ENCODE measurements at regions not wholly inside any gene's neighbourhood (a gene's known extent, or its start where the extent isn't known, plus 50 kb on each side); places are given as distances from the start of the nearest gene placed in this dataset.
"Not testable (repeated sequence)": the region's sequence is repeated elsewhere in the genome, so short reads cannot be mapped to it uniquely, and the experiment has no call there.

GRCh38 chr5:36778336-36778735 is 98.2 kb upstream of the NIPBL start:
- Histone ChIP-seq H3K9me3 (ENCODE audit: control insufficient read depth in 3 of 3, low read length in 3 of 3) (peaks cover 0 to 3% (median 0%) of the 10 kb centered on the region in 3 donors), H3K36me3 (ENCODE audit: control insufficient read depth in 3 of 3, insufficient read depth in 3 of 3, low read length in 3 of 3) (no peaks in the 10 kb centered on the region), H3K27me3 (ENCODE audit: control insufficient read depth in 3 of 3, insufficient read depth in 3 of 3, low read length in 3 of 3) (no peaks in the 10 kb centered on the region)

DNA sequence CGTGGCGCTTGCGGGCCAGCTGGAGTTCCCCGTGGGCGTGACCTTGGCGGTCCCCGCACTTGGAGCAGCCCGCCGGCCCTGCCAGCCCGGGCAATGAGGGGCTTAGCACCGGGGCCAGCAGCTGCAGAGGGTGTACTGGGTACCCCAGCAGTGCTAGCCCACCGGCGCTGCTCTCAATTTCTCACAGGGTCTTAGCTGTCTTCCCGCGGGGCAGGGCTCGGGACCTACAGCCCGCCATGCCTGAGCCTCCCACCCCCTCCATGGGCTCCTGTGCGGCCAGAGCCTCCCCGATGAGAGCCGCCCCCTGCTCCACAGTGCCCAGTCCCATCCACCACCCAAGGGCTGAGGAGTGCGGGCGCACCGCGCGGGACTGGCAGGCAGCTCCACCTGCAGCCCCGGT is 94.0 kb upstream of the NIPBL start:
- not testable (repeated sequence) for H3K4me3 ChIP-seq (ENCODE audit: low read length in 3 of 3); H3K36me3 ChIP-seq (ENCODE audit: control insufficient read depth in 3 of 3, insufficient read depth in 3 of 3, low read length in 3 of 3); H3K9ac ChIP-seq (ENCODE audit: low read depth in 1 of 3, low read length in 3 of 3); H3K4me1 ChIP-seq (ENCODE audit: control insufficient read depth in 3 of 3, insufficient read depth in 3 of 3, low read length in 3 of 3); H3K9me3 ChIP-seq (ENCODE audit: control insufficient read depth in 3 of 3, low read length in 3 of 3); H3K27ac ChIP-seq (ENCODE audit: low read depth, low read length); H3K27me3 ChIP-seq (ENCODE audit: control insufficient read depth in 3 of 3, insufficient read depth in 3 of 3, low read length in 3 of 3)

More at GRCh38 chr5:36778336-36778735, 98.2 kb upstream of the NIPBL start:
- no peak overlapping the region for H3K27ac ChIP-seq (ENCODE audit: low read depth, low read length)
- peaks cover 0 to 3% (median 0%) of the 10 kb centered on the region in 3 donors for H3K4me1 ChIP-seq (ENCODE audit: control insufficient read depth in 3 of 3, insufficient read depth in 3 of 3, low read length in 3 of 3)
- H3K4me3 ChIP-seq (ENCODE audit: low read length in 3 of 3) = no peak overlapping the region
- no peak overlapping the region for H3K9ac ChIP-seq (ENCODE audit: low read depth in 1 of 3, low read length in 3 of 3)

GRCh38 chr5:36786448-36787012 is 90.0 kb upstream of the NIPBL start:
- no peak overlapping the region for H3K27ac ChIP-seq (ENCODE audit: low read depth, low read length)
- H3K9me3 ChIP-seq (ENCODE audit: control insufficient read depth in 3 of 3, low read length in 3 of 3) = no peaks in the 10 kb centered on the region
- no peaks in the 10 kb centered on the region for H3K27me3 ChIP-seq (ENCODE audit: control insufficient read depth in 3 of 3, insufficient read depth in 3 of 3, low read length in 3 of 3)
- H3K4me3 ChIP-seq (ENCODE audit: low read length in 3 of 3) = no peak overlapping the region
- H3K9ac ChIP-seq (ENCODE audit: low read depth in 1 of 3, low read length in 3 of 3) = no peak overlapping the region
- H3K4me1 ChIP-seq (ENCODE audit: control insufficient read depth in 3 of 3, insufficient read depth in 3 of 3, low read length in 3 of 3) = no peaks in the 10 kb centered on the region
- no peaks in the 10 kb centered on the region for H3K36me3 ChIP-seq (ENCODE audit: control insufficient read depth in 3 of 3, insufficient read depth in 3 of 3, low read length in 3 of 3)

- Histone ChIP-seq H3K36me3 (ENCODE audit: control insufficient read depth in 3 of 3, insufficient read depth in 3 of 3, low read length in 3 of 3) (no peaks in the 10 kb centered on the region), H3K4me1 (ENCODE audit: control insufficient read depth in 3 of 3, insufficient read depth in 3 of 3, low read length in 3 of 3) (peaks cover 0 to 2% (median 1%) of the 10 kb centered on the region in 3 donors), H3K9ac (ENCODE audit: low read depth in 1 of 3, low read length in 3 of 3) (no peak overlapping the region), H3K9me3 (ENCODE audit: control insufficient read depth in 3 of 3, low read length in 3 of 3) (no peaks in the 10 kb centered on the region), H3K4me3 (ENCODE audit: low read length in 3 of 3) (no peak overlapping the region), H3K27ac (ENCODE audit: low read depth, low read length) (no peak overlapping the region), H3K27me3 (ENCODE audit: control insufficient read depth in 3 of 3, insufficient read depth in 3 of 3, low read length in 3 of 3) (no peaks in the 10 kb centered on the region)
These were observed 89.0 kb upstream of the NIPBL start for GRCh38 chr5:36787365-36788093.

GRCh38 chr5:36790847-36791246 is 85.7 kb upstream of the NIPBL start:
- no peaks in the 10 kb centered on the region for H3K36me3 ChIP-seq (ENCODE audit: control insufficient read depth in 3 of 3, insufficient read depth in 3 of 3, low read length in 3 of 3)
- no peak overlapping the region for H3K9ac ChIP-seq (ENCODE audit: low read depth in 1 of 3, low read length in 3 of 3)
- H3K4me1 ChIP-seq (ENCODE audit: control insufficient read depth in 3 of 3, insufficient read depth in 3 of 3, low read length in 3 of 3) = peaks cover 0 to 5% (median 3%) of the 10 kb centered on the region in 3 donors
- no peaks in the 10 kb centered on the region for H3K9me3 ChIP-seq (ENCODE audit: control insufficient read depth in 3 of 3, low read length in 3 of 3)
- no peaks in the 10 kb centered on the region for H3K27me3 ChIP-seq (ENCODE audit: control insufficient read depth in 3 of 3, insufficient read depth in 3 of 3, low read length in 3 of 3)
- no peak overlapping the region for H3K27ac ChIP-seq (ENCODE audit: low read depth, low read length)
- no peak overlapping the region for H3K4me3 ChIP-seq (ENCODE audit: low read length in 3 of 3)

GRCh38 chr5:36792560-36793180 is 83.9 kb upstream of the NIPBL start:
- Histone ChIP-seq H3K27ac (ENCODE audit: low read depth, low read length) (no peak overlapping the region), H3K9me3 (ENCODE audit: control insufficient read depth in 3 of 3, low read length in 3 of 3) (no peaks in the 10 kb centered on the region), H3K27me3 (ENCODE audit: control insufficient read depth in 3 of 3, insufficient read depth in 3 of 3, low read length in 3 of 3) (no peaks in the 10 kb centered on the region), H3K9ac (ENCODE audit: low read depth in 1 of 3, low read length in 3 of 3) (no peak overlapping the region), H3K4me3 (ENCODE audit: low read length in 3 of 3) (no peak overlapping the region), H3K4me1 (ENCODE audit: control insufficient read depth in 3 of 3, insufficient read depth in 3 of 3, low read length in 3 of 3) (peaks cover 0 to 5% (median 3%) of the 10 kb centered on the region in 3 donors), H3K36me3 (ENCODE audit: control insufficient read depth in 3 of 3, insufficient read depth in 3 of 3, low read length in 3 of 3) (no peaks in the 10 kb centered on the region)

GRCh38 chr5:36795366-36795765 is 81.2 kb upstream of the NIPBL start:
- Histone ChIP-seq H3K9me3 (ENCODE audit: control insufficient read depth in 3 of 3, low read length in 3 of 3) (no peaks in the 10 kb centered on the region), H3K27ac (ENCODE audit: low read depth, low read length) (no peak overlapping the region), H3K36me3 (ENCODE audit: control insufficient read depth in 3 of 3, insufficient read depth in 3 of 3, low read length in 3 of 3) (no peaks in the 10 kb centered on the region), H3K27me3 (ENCODE audit: control insufficient read depth in 3 of 3, insufficient read depth in 3 of 3, low read length in 3 of 3) (no peaks in the 10 kb centered on the region), H3K4me1 (ENCODE audit: control insufficient read depth in 3 of 3, insufficient read depth in 3 of 3, low read length in 3 of 3) (peaks cover 0 to 5% (median 5%) of the 10 kb centered on the region in 3 donors), H3K9ac (ENCODE audit: low read depth in 1 of 3, low read length in 3 of 3) (no peak overlapping the region), H3K4me3 (ENCODE audit: low read length in 3 of 3) (no peak overlapping the region)

- H3K27ac ChIP-seq (ENCODE audit: low read depth, low read length) = no peak overlapping the region
- no peaks in the 10 kb centered on the region for H3K27me3 ChIP-seq (ENCODE audit: control insufficient read depth in 3 of 3, insufficient read depth in 3 of 3, low read length in 3 of 3)
- no peaks in the 10 kb centered on the region for H3K9me3 ChIP-seq (ENCODE audit: control insufficient read depth in 3 of 3, low read length in 3 of 3)
- no peak overlapping the region for H3K9ac ChIP-seq (ENCODE audit: low read depth in 1 of 3, low read length in 3 of 3)
- H3K36me3 ChIP-seq (ENCODE audit: control insufficient read depth in 3 of 3, insufficient read depth in 3 of 3, low read length in 3 of 3) = no peaks in the 10 kb centered on the region
- H3K4me3 ChIP-seq (ENCODE audit: low read length in 3 of 3) = peak overlapping the region in 1 of 3 donors; percentile 7
- H3K4me1 ChIP-seq (ENCODE audit: control insufficient read depth in 3 of 3, insufficient read depth in 3 of 3, low read length in 3 of 3) = peaks cover 0 to 6% (median 5%) of the 10 kb centered on the region in 3 donors
These were observed 80.4 kb upstream of the NIPBL start for GRCh38 chr5:36796155-36796554.

DNA sequence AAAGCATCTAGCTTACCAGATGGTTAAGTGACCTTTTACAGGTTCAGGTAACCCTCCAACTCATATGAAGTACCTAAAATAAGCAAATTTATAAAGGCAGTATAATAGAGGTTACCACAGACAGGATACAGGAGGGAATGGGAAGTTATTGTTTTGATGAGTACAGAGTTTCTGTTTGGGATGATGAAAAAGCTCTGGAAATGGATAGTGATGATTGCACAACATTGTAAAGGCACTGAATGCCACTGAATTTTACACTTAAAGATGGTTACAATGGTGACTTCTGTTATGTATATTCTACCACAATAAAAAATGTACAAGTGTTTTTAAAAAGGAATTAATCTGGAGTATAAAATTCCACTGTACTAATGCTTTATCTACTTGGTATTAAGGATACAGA is 75.0 kb upstream of the NIPBL start:
- peaks cover 0 to 4% (median 0%) of the 10 kb centered on the region in 3 donors for H3K4me1 ChIP-seq (ENCODE audit: control insufficient read depth in 3 of 3, insufficient read depth in 3 of 3, low read length in 3 of 3)
- H3K27me3 ChIP-seq (ENCODE audit: control insufficient read depth in 3 of 3, insufficient read depth in 3 of 3, low read length in 3 of 3) = no peaks in the 10 kb centered on the region
- H3K9me3 ChIP-seq (ENCODE audit: control insufficient read depth in 3 of 3, low read length in 3 of 3) = no peaks in the 10 kb centered on the region
- H3K27ac ChIP-seq (ENCODE audit: low read depth, low read length) = no peak overlapping the region
- no peaks in the 10 kb centered on the region for H3K36me3 ChIP-seq (ENCODE audit: control insufficient read depth in 3 of 3, insufficient read depth in 3 of 3, low read length in 3 of 3)
- H3K4me3 ChIP-seq (ENCODE audit: low read length in 3 of 3) = no peak overlapping the region
- H3K9ac ChIP-seq (ENCODE audit: low read depth in 1 of 3, low read length in 3 of 3) = no peak overlapping the region

- peaks cover 0 to 4% (median 0%) of the 10 kb centered on the region in 3 donors for H3K4me1 ChIP-seq (ENCODE audit: control insufficient read depth in 3 of 3, insufficient read depth in 3 of 3, low read length in 3 of 3)
- H3K27me3 ChIP-seq (ENCODE audit: control insufficient read depth in 3 of 3, insufficient read depth in 3 of 3, low read length in 3 of 3) = no peaks in the 10 kb centered on the region
- H3K36me3 ChIP-seq (ENCODE audit: control insufficient read depth in 3 of 3, insufficient read depth in 3 of 3, low read length in 3 of 3) = no peaks in the 10 kb centered on the region
- no peaks in the 10 kb centered on the region for H3K9me3 ChIP-seq (ENCODE audit: control insufficient read depth in 3 of 3, low read length in 3 of 3)
- no peak overlapping the region for H3K27ac ChIP-seq (ENCODE audit: low read depth, low read length)
- no peak overlapping the region for H3K4me3 ChIP-seq (ENCODE audit: low read length in 3 of 3)
- H3K9ac ChIP-seq (ENCODE audit: low read depth in 1 of 3, low read length in 3 of 3) = no peak overlapping the region
These were observed 74.4 kb upstream of the NIPBL start for GRCh38 chr5:36802187-36802586.
